WERI-Rb-1 (cell line): ENCODE measurements at regions not wholly inside any gene's neighbourhood (a gene's known extent, or its start where the extent isn't known, plus 50 kb on each side); places are given as distances from the start of the nearest gene placed in this dataset.
"Not testable (repeated sequence)": the region's sequence is repeated elsewhere in the genome, so short reads cannot be mapped to it uniquely, and the experiment has no call there.

Experiments
- DNase-seq: peaks from one replicate; pipeline ENCODE4 v3.0.0-alpha.2; 2020
- H3K27ac ChIP-seq: fragments of 250-450 bp; sonication (Bioruptor Pico); 2 replicates; pipeline ENCODE4 v1.5.1; 2020; ENCODE audit warnings: mild to moderate bottlenecking, moderate library complexity
- H3K27me3 ChIP-seq: fragments of 250-450 bp; sonication (Bioruptor Pico); 2 replicates; pipeline ENCODE4 v1.5.1; 2021; ENCODE audit warnings: mild to moderate bottlenecking, low read depth, moderate library complexity; ENCODE audit not compliant: insufficient read depth, severe bottlenecking
- H3K36me3 ChIP-seq: fragments of 250-450 bp; sonication (Bioruptor Pico); 2 replicates; pipeline ENCODE4 v1.5.1; 2020; ENCODE audit warnings: mild to moderate bottlenecking, moderate library complexity
- H3K4me3 ChIP-seq: 2 replicates; pipeline ENCODE4 v1.5.1; 2011; ENCODE audit warnings: low read depth, mild to moderate bottlenecking, control low read depth, low read length
- H3K9me3 ChIP-seq: fragments of 250-450 bp; sonication (Bioruptor Pico); 2 replicates; pipeline ENCODE4 v1.5.1; 2021; ENCODE audit warnings: mild to moderate bottlenecking, moderate library complexity; ENCODE audit not compliant: severe bottlenecking
- CTCF ChIP-seq: IDR thresholded peaks from 2 replicates; pipeline ENCODE4 v1.5.1; 2011; ENCODE audit warnings: low read depth, mild to moderate bottlenecking, control low read depth, inconsistent platforms, low read length

DNA sequence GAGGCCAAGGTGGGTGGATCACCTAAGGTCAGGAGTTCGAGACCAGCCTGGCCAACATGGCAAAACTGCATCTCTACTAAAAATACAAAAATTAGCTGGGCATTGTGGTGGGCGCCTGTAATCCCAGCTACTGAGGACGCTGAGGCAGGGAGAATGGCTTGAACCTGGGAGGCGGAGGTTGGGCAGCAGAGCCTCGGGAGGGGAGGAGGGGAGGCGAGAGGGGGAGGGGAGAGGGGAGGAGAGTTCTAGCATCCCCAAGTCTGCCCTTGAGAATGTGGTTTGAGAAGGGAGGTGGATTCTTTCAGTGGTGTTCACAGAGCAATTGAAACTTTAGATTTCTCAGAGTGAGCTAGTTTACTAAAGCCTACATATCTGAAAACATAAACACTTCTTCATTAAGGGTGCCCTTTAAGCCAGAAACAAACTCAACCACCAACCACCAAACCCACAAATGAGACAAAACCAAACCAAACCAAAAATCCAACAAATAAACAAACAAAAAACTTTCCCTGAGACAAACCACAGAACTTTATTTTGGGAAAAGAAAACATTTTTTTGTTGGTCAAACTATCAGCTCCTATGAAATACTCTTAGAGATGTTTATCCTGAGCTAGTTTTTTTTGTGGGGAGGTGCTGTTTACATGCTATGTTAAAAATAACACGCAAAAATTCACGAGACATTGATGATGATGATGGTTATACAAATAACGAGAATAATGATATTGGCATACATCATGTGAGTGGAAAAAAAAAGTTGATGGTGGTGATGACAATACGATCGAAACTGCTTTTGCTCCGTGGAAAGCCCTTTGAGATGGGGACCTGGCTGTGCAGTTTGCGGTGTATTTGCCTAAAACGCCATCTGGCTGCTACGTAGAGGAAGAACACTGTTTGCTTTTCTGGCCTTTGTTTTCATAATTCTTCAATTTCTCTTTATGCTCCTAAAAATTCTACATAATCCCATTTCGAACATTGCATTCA is 98.2 kb upstream of the PRKX start:
- peak; percentile 29 for DNase-seq
- no peaks in the 10 kb centered on the region for H3K27me3 ChIP-seq
- H3K9me3 ChIP-seq, result no peaks in the 10 kb centered on the region
- H3K27ac ChIP-seq, result no peak overlapping the region
- H3K4me3 ChIP-seq, result no peak overlapping the region
- peak; percentile 68 for TF ChIP-seq CTCF
- H3K36me3 ChIP-seq, result peaks cover 2% of the 10 kb centered on the region

DNA sequence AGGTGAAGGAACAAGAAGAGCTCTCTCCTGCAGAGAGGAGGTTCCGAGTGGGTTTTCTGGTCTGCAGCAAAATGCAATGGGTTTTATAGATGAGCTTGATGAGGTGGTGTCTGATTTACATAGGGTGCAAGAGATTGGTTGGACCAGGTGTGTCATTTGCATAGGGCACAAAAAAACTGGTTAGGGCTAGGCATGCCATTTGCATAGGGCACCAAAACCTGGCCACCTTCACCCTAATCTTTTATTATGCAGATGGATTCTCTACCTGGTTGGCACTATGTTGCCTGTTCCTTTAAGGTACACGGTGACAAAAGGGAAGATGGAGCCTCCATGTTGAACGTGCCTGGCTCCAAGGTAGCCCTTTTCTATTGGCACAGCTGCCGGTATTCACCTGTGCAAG is 94.5 kb upstream of the PRKX start:
- DNase-seq, result no peak

GRCh38 chrX:3806630-3807029 is 93.2 kb upstream of the PRKX start:
- H3K36me3 ChIP-seq, result no peaks in the 10 kb centered on the region
- H3K27me3 ChIP-seq, result no peaks in the 10 kb centered on the region
- TF ChIP-seq CTCF, result no peak
- no peak overlapping the region for H3K4me3 ChIP-seq
- no peaks in the 10 kb centered on the region for H3K9me3 ChIP-seq
- no peak overlapping the region for H3K27ac ChIP-seq
- DNase-seq, result no peak

More for the DNA sequence above, 94.5 kb upstream of the PRKX start:
- no peaks in the 10 kb centered on the region for H3K9me3 ChIP-seq
- H3K27me3 ChIP-seq, result no peaks in the 10 kb centered on the region
- no peak overlapping the region for H3K4me3 ChIP-seq
- no peak overlapping the region for H3K27ac ChIP-seq
- H3K36me3 ChIP-seq, result no peaks in the 10 kb centered on the region
- TF ChIP-seq CTCF, result no peak

DNA sequence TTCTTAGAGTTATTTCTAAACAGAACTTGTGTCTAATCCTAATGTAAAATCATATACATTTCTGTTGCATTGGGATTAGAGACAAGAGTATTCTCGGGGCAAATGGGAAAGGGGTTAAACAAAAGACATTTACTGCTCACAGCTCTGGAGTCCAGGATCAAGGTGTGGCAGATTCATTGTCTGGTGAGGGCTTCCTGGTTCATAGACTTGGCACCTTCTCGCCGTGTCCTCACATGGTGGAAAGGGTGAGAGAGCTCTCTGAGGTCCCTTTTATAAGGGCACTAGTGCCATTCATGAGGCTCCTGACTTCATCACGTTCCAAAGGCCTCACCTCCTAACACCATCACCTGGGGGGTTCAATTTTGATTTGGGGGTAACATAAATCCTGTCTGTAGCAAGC is 90.3 kb upstream of the PRKX start:
- H3K27ac ChIP-seq, result no peak overlapping the region
- no peak overlapping the region for H3K4me3 ChIP-seq
- no peaks in the 10 kb centered on the region for H3K27me3 ChIP-seq
- DNase-seq, result no peak
- no peaks in the 10 kb centered on the region for H3K9me3 ChIP-seq
- no peak for TF ChIP-seq CTCF
- H3K36me3 ChIP-seq, result no peaks in the 10 kb centered on the region

- DNase-seq, result no peak
- Histone ChIP-seq H3K36me3 (no peaks in the 10 kb centered on the region), H3K27me3 (no peaks in the 10 kb centered on the region), H3K9me3 (no peaks in the 10 kb centered on the region), H3K4me3 (no peak overlapping the region), H3K27ac (no peak overlapping the region)
- no peak for TF ChIP-seq CTCF
Measured at GRCh38 chrX:3803305-3803704, 89.9 kb upstream of the PRKX start.

GRCh38 chrX:3795411-3795810 is 82.0 kb upstream of the PRKX start:
- peak; percentile 25 for DNase-seq
- not testable (repeated sequence) for H3K4me3 ChIP-seq, H3K27ac ChIP-seq, H3K9me3 ChIP-seq, H3K27me3 ChIP-seq, H3K36me3 ChIP-seq
